ENCODE measurements at regions not wholly inside any gene's neighbourhood (a gene's known extent, or its start where the extent isn't known, plus 50 kb on each side); places are given as distances from the start of the nearest gene placed in this dataset.

- no peak for TF ChIP-seq POLR2AphosphoS5 (IDR thresholded peaks at IDR 0.05; ENCODE audit: low read depth, low read length)
- TF ChIP-seq SIN3A (IDR thresholded peaks at IDR 0.05; ENCODE audit: borderline replicate concordance, insufficient read depth, low read depth, low read length): no peak
- TF ChIP-seq CTCF (IDR thresholded peaks at IDR 0.05): no peak
Measured at GRCh38 chr10:130392031-130392430, 255.8 kb downstream of the GLRX3 start.
